HepG2 (cell line): ENCODE measurements at regions not wholly inside any gene's neighbourhood (a gene's known extent, or its start where the extent isn't known, plus 50 kb on each side); places are given as distances from the start of the nearest gene placed in this dataset.

Source experiments
- CEBPG ChIP-seq: IDR thresholded peaks from 2 replicates; pipeline ENCODE4 v1.6.1; 2016
- CHD2 ChIP-seq: IDR thresholded peaks from 2 replicates; pipeline ENCODE4 v1.6.1; 2011; ENCODE audit warnings: low read depth, low read length, improper control_type of control experiment
- EP300 ChIP-seq, 3 experiments: sonication (generic) in 1 of 3; formaldehyde crosslinking in 1 of 3; IDR thresholded peaks; 2 replicates each; pipeline versions ENCODE4 v1.5.1 to v1.6.1; 2011 to 2020; ENCODE audit warnings: low read depth in 2 of 3, low read length in 2 of 3, borderline replicate concordance in 1 of 3, improper control_type of control experiment in 1 of 3, mild to moderate bottlenecking in 1 of 3, missing genetic modification reagents in 1 of 3, moderate library complexity in 1 of 3
- ERF ChIP-seq: IDR thresholded peaks from 2 replicates; pipeline ENCODE4 v1.6.1; 2018; ENCODE audit warnings: missing biosample characterization, missing genetic modification reagents
- FOSL2 ChIP-seq: sonication (generic); formaldehyde crosslinking; IDR thresholded peaks from 2 replicates; pipeline ENCODE4 v1.4.0; 2020; ENCODE audit warnings: missing genetic modification reagents
- KDM6A ChIP-seq: IDR thresholded peaks from 2 replicates; pipeline ENCODE4 v1.6.1; 2016; ENCODE audit warnings: low read depth
- MAFK ChIP-seq, 2 experiments: IDR thresholded peaks in 1 of 2; conservative IDR thresholded peaks in 1 of 2; 2 replicates each; pipeline ENCODE4 v1.6.1; 2011; ENCODE audit warnings: improper control_type of control experiment in 2 of 2, low read length in 2 of 2
- MED1 ChIP-seq: sonication (generic); formaldehyde crosslinking; IDR thresholded peaks from 2 replicates; pipeline ENCODE4 v1.4.0; 2020; ENCODE audit warnings: missing genetic modification reagents
- MIXL1 ChIP-seq: IDR thresholded peaks from 2 replicates; pipeline ENCODE4 v1.6.1; 2016
- NFE2L2 ChIP-seq: fragments of 150-350 bp; IDR thresholded peaks from 2 replicates; pipeline ENCODE4 v1.6.1; 2014; ENCODE audit warnings: low read length
- RARA ChIP-seq: IDR thresholded peaks from 2 replicates; pipeline ENCODE4 v1.6.1; 2016; ENCODE audit warnings: missing genetic modification reagents, missing compliant biosample characterization
- SOX5 ChIP-seq: IDR thresholded peaks from 2 replicates; pipeline ENCODE4 v1.6.1; 2016; ENCODE audit warnings: borderline replicate concordance
- SOX6 ChIP-seq, 2 experiments: fragments of 450-650 bp in 1 of 2; sonication (generic) in 1 of 2; formaldehyde crosslinking in 1 of 2; IDR thresholded peaks; 2 replicates each; pipeline versions ENCODE4 v1.4.0 to v1.6.1; 2017 to 2020; ENCODE audit warnings: antibody characterized with exemption in 1 of 2, mild to moderate bottlenecking in 1 of 2, missing genetic modification reagents in 1 of 2
- SP2 ChIP-seq: sonication (generic); formaldehyde crosslinking; IDR thresholded peaks from 2 replicates; pipeline ENCODE4 v1.5.1; 2020; ENCODE audit warnings: mild to moderate bottlenecking, missing genetic modification reagents
- TEAD3 ChIP-seq: optimal IDR thresholded peaks from 2 replicates; pipeline ENCODE3; 2016; ENCODE audit warnings: borderline replicate concordance
- ZNF253 ChIP-seq: sonication (generic); formaldehyde crosslinking; IDR thresholded peaks from 2 replicates; pipeline ENCODE4 v1.8.0; 2022; ENCODE audit warnings: mild to moderate bottlenecking, missing genetic modification reagents, borderline replicate concordance
- ZNF317 ChIP-seq: sonication (generic); formaldehyde crosslinking; IDR thresholded peaks from 2 replicates; pipeline ENCODE4 v1.5.0; 2020; ENCODE audit warnings: mild to moderate bottlenecking, missing genetic modification reagents
- ZNF510 ChIP-seq: sonication (generic); formaldehyde crosslinking; IDR thresholded peaks from 2 replicates; pipeline ENCODE4 v1.4.0; 2020; ENCODE audit warnings: low read depth, mild to moderate bottlenecking, missing genetic modification reagents
- ZNF558 ChIP-seq: sonication (generic); formaldehyde crosslinking; IDR thresholded peaks from 2 replicates; pipeline ENCODE4 v1.9.0; 2022; ENCODE audit warnings: mild to moderate bottlenecking, missing genetic modification reagents, borderline replicate concordance
- TF ChIP-seq, protein P1 (sequence below): IDR thresholded peaks from 2 replicates; pipeline ENCODE4 v1.6.1; 2016; ENCODE audit warnings: low read depth
- TF ChIP-seq, protein P2 (sequence below): IDR thresholded peaks from 2 replicates; pipeline ENCODE4 v1.6.1; 2012; ENCODE audit warnings: inconsistent platforms
- TF ChIP-seq, protein P3 (sequence below): sonication (generic); formaldehyde crosslinking; conservative IDR thresholded peaks from 2 replicates; pipeline ENCODE4 v1.4.0; 2020; ENCODE audit warnings: mild to moderate bottlenecking, missing genetic modification reagents, moderate library complexity
- TF ChIP-seq, protein P4 (sequence below): IDR thresholded peaks from 2 replicates; pipeline ENCODE4 v1.4.0; 2020; ENCODE audit warnings: mild to moderate bottlenecking, missing genetic modification reagents

DNA sequence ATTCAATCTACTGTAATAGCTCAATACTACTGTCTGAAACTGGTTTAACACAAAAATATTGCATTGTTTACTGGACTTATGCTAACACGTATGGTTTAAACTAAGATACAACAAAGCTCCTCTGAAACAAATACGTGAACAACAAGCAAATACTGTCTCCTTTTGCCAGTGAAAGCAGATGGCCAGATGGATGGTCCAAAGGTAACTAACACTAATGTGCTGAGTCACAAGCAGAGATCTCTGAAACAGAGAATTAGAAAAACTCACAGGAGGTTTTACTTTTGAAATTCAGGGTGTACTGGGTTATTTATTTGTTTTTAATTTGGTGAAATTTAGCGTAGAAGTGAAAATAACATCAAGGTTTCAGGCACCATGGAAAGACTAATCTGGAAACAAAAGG lies 124.3 kb upstream of the SOX4 start (continued):
- TF ChIP-seq, protein P1, sequence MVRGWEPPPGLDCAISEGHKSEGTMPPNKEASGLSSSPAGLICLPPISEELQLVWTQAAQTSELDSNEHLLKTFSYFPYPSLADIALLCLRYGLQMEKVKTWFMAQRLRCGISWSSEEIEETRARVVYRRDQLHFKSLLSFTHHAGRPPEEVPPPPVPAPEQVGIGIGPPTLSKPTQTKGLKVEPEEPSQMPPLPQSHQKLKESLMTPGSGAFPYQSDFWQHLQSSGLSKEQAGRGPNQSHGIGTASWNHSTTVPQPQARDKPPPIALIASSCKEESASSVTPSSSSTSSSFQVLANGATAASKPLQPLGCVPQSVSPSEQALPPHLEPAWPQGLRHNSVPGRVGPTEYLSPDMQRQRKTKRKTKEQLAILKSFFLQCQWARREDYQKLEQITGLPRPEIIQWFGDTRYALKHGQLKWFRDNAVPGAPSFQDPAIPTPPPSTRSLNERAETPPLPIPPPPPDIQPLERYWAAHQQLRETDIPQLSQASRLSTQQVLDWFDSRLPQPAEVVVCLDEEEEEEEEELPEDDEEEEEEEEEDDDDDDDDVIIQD (CRISPR knock-in tag), result peak; percentile 23; the same call in 1 of the 2 replicates
- no peak for TF ChIP-seq CHD2
- peak; percentile 9; the same call in 1 of the 2 replicates for TF ChIP-seq RARA (CRISPR knock-in tag)
- TF ChIP-seq SOX5, result peak; percentile 55; the same call in 1 of the 2 replicates
- TF ChIP-seq, protein P2, sequence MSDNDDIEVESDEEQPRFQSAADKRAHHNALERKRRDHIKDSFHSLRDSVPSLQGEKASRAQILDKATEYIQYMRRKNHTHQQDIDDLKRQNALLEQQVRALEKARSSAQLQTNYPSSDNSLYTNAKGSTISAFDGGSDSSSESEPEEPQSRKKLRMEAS, result 0 out of 2 replicates have a peak, but pooled peaks have one; percentile 9
- TF ChIP-seq, protein P3, sequence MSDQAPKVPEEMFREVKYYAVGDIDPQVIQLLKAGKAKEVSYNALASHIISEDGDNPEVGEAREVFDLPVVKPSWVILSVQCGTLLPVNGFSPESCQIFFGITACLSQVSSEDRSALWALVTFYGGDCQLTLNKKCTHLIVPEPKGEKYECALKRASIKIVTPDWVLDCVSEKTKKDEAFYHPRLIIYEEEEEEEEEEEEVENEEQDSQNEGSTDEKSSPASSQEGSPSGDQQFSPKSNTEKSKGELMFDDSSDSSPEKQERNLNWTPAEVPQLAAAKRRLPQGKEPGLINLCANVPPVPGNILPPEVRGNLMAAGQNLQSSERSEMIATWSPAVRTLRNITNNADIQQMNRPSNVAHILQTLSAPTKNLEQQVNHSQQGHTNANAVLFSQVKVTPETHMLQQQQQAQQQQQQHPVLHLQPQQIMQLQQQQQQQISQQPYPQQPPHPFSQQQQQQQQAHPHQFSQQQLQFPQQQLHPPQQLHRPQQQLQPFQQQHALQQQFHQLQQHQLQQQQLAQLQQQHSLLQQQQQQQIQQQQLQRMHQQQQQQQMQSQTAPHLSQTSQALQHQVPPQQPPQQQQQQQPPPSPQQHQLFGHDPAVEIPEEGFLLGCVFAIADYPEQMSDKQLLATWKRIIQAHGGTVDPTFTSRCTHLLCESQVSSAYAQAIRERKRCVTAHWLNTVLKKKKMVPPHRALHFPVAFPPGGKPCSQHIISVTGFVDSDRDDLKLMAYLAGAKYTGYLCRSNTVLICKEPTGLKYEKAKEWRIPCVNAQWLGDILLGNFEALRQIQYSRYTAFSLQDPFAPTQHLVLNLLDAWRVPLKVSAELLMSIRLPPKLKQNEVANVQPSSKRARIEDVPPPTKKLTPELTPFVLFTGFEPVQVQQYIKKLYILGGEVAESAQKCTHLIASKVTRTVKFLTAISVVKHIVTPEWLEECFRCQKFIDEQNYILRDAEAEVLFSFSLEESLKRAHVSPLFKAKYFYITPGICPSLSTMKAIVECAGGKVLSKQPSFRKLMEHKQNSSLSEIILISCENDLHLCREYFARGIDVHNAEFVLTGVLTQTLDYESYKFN (CRISPR knock-in tag), result peak; percentile 62
- no peak for TF ChIP-seq SOX6 (IDR thresholded peaks at IDR 0.05)
- TF ChIP-seq SOX6 (CRISPR knock-in tag; IDR thresholded peaks at IDR 0.05), result peak; percentile 41; the same call in 1 of the 2 replicates
- peak in 1 of 2 experiments; percentile 65; a peak in 2 of 4 replicates for TF ChIP-seq EP300 (IDR thresholded peaks at IDR 0.05; ENCODE audit: low read depth in 2 of 2, low read length in 2 of 2)
- TF ChIP-seq EP300 (CRISPR knock-in tag; IDR thresholded peaks at IDR 0.05; ENCODE audit: borderline replicate concordance), result no peak
- 0 out of 2 replicates have a peak, but pooled peaks have one; percentile 18 for TF ChIP-seq MED1 (CRISPR knock-in tag)
- TF ChIP-seq ZNF317 (CRISPR knock-in tag), result 0 out of 2 replicates have a peak, but pooled peaks have one; percentile 49
- TF ChIP-seq SP2 (CRISPR knock-in tag), result no peak
- no peak for TF ChIP-seq ZNF558
- TF ChIP-seq FOSL2 (CRISPR knock-in tag), result peak; percentile 63; the same call in 1 of the 2 replicates
- TF ChIP-seq MIXL1 (CRISPR knock-in tag), result peak; percentile 64
- TF ChIP-seq ZNF510, result no peak
- TF ChIP-seq KDM6A (CRISPR knock-in tag), result peak; percentile 48; the same call in 1 of the 2 replicates
- TF ChIP-seq ERF, result no peak
- no peak for TF ChIP-seq ZNF253 (CRISPR knock-in tag)
- peak; percentile 80 to 92 for TF ChIP-seq MAFK (conservative IDR thresholded peaks at IDR 0.05 in 1 of 2, IDR thresholded peaks at IDR 0.05 in 1 of 2; ENCODE audit: low read length in 2 of 2)
- 0 out of 2 replicates have a peak, but pooled peaks have one; percentile 11 for TF ChIP-seq CEBPG (CRISPR knock-in tag)
- peak; percentile 98 for TF ChIP-seq NFE2L2
- TF ChIP-seq TEAD3 (CRISPR knock-in tag), result peak; percentile 16
- TF ChIP-seq, protein P4, sequence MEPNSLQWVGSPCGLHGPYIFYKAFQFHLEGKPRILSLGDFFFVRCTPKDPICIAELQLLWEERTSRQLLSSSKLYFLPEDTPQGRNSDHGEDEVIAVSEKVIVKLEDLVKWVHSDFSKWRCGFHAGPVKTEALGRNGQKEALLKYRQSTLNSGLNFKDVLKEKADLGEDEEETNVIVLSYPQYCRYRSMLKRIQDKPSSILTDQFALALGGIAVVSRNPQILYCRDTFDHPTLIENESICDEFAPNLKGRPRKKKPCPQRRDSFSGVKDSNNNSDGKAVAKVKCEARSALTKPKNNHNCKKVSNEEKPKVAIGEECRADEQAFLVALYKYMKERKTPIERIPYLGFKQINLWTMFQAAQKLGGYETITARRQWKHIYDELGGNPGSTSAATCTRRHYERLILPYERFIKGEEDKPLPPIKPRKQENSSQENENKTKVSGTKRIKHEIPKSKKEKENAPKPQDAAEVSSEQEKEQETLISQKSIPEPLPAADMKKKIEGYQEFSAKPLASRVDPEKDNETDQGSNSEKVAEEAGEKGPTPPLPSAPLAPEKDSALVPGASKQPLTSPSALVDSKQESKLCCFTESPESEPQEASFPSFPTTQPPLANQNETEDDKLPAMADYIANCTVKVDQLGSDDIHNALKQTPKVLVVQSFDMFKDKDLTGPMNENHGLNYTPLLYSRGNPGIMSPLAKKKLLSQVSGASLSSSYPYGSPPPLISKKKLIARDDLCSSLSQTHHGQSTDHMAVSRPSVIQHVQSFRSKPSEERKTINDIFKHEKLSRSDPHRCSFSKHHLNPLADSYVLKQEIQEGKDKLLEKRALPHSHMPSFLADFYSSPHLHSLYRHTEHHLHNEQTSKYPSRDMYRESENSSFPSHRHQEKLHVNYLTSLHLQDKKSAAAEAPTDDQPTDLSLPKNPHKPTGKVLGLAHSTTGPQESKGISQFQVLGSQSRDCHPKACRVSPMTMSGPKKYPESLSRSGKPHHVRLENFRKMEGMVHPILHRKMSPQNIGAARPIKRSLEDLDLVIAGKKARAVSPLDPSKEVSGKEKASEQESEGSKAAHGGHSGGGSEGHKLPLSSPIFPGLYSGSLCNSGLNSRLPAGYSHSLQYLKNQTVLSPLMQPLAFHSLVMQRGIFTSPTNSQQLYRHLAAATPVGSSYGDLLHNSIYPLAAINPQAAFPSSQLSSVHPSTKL (CRISPR knock-in tag), result peak; percentile 54
